ENCODE measurements at regions not wholly inside any gene's neighbourhood (a gene's known extent, or its start where the extent isn't known, plus 50 kb on each side); places are given as distances from the start of the nearest gene placed in this dataset.

- TF ChIP-seq CTCF (IDR thresholded peaks at IDR 0.05) (no peak), ZFX (IDR thresholded peaks at IDR 0.05; ENCODE audit: borderline replicate concordance) (no peak)
Observed at GRCh38 chr3:106830334-106830733, 546.9 kb upstream of the CCDC54 start.

Measured in 22Rv1 (cell line).